ENCODE measurements at regions not wholly inside any gene's neighbourhood (a gene's known extent, or its start where the extent isn't known, plus 50 kb on each side); places are given as distances from the start of the nearest gene placed in this dataset.
"Not testable (repeated sequence)": the region's sequence is repeated elsewhere in the genome, so short reads cannot be mapped to it uniquely, and the experiment has no call there.

- Histone ChIP-seq H3K27me3 (no peaks in the 10 kb centered on the region), H3K9me3 (no peaks in the 10 kb centered on the region), H3K36me3 (no peaks in the 10 kb centered on the region), H3K4me1 (peaks cover 0 to 7% of the 10 kb centered on the region in 2 donors), H3K27ac (no peak overlapping the region), H3K4me3 (no peak overlapping the region)
- ATAC-seq (no peak), DNase-seq (no peak)
- intact Hi-C loops (cut with DNase I), result loop anchor here in 1 of 2 donors (10.0 kb wide), 1 partner anchor 238 kb away; no protein-coding TSS in a partner anchor
- no peak for TF ChIP-seq CTCF (IDR thresholded peaks at IDR 0.05)
Measured at GRCh38 chr6:137942736-137943135, 75.7 kb downstream of the TNFAIP3 start.

- H3K4me1 ChIP-seq, H3K27me3 ChIP-seq, H3K9me3 ChIP-seq, H3K36me3 ChIP-seq, H3K4me3 ChIP-seq, DNase-seq, H3K27ac ChIP-seq: not testable (repeated sequence)
- intact Hi-C loops (cut with DNase I), result loop anchor here in 1 of 2 donors (10.0 kb wide), 1 partner anchor 240 kb away; no protein-coding TSS in a partner anchor
- ATAC-seq, result peak; percentile 64
Measured at GRCh38 chr6:137944381-137944780, 77.3 kb downstream of the TNFAIP3 start.

- TF ChIP-seq CTCF (IDR thresholded peaks at IDR 0.05), result peak; percentile 74 to 75
- Histone ChIP-seq H3K27ac (no peak overlapping the region), H3K4me3 (no peak overlapping the region), H3K4me1 (peaks cover 0 to 8% of the 10 kb centered on the region in 2 donors), H3K36me3 (no peaks in the 10 kb centered on the region), H3K27me3 (no peaks in the 10 kb centered on the region), H3K9me3 (no peaks in the 10 kb centered on the region)
- DNase-seq, result peak in 2 of 4 donors; percentile 26 to 58
- ATAC-seq, result peak; percentile 91
- intact Hi-C loops (cut with DNase I), result loop anchor here in 1 of 2 donors (10.0 kb wide), 1 partner anchor 240 kb away; no protein-coding TSS in a partner anchor
Measured at GRCh38 chr6:137944793-137945498, 77.9 kb downstream of the TNFAIP3 start.

- H3K4me1 ChIP-seq, result peaks cover 0 to 8% of the 10 kb centered on the region in 2 donors
- H3K27ac ChIP-seq, result no peak overlapping the region
- no peaks in the 10 kb centered on the region for H3K36me3 ChIP-seq
- peak in 1 of 4 donors; percentile 21 for DNase-seq
- H3K27me3 ChIP-seq, result no peaks in the 10 kb centered on the region
- no peak for TF ChIP-seq CTCF (IDR thresholded peaks at IDR 0.05)
- H3K9me3 ChIP-seq, result no peaks in the 10 kb centered on the region
- no peak for ATAC-seq
- no peak overlapping the region for H3K4me3 ChIP-seq
- intact Hi-C loops (cut with DNase I), result loop anchor here in 1 of 2 donors (10.0 kb wide), 1 partner anchor 245 kb away; no protein-coding TSS in a partner anchor
Measured at GRCh38 chr6:137949686-137950390, 82.8 kb downstream of the TNFAIP3 start.

- Histone ChIP-seq H3K36me3 (no peaks in the 10 kb centered on the region), H3K9me3 (no peaks in the 10 kb centered on the region), H3K4me1 (peaks cover 0 to 5% of the 10 kb centered on the region in 2 donors), H3K27me3 (no peaks in the 10 kb centered on the region), H3K27ac (no peak overlapping the region), H3K4me3 (no peak overlapping the region)
- DNase-seq, result no peak
- intact Hi-C loops (cut with DNase I), result no loop called here
- no peak for ATAC-seq
- TF ChIP-seq CTCF (IDR thresholded peaks at IDR 0.05), result no peak
Measured at GRCh38 chr6:137950581-137950980, 83.5 kb downstream of the TNFAIP3 start.

Measured in left lung (tissue), 4 donors.